ENCODE measurements at regions not wholly inside any gene's neighbourhood (a gene's known extent, or its start where the extent isn't known, plus 50 kb on each side); places are given as distances from the start of the nearest gene placed in this dataset.

GRCh38 chr4:27187786-27188185, 327.1 kb downstream of the STIM2 start:
- no peak for DNase-seq

DNA sequence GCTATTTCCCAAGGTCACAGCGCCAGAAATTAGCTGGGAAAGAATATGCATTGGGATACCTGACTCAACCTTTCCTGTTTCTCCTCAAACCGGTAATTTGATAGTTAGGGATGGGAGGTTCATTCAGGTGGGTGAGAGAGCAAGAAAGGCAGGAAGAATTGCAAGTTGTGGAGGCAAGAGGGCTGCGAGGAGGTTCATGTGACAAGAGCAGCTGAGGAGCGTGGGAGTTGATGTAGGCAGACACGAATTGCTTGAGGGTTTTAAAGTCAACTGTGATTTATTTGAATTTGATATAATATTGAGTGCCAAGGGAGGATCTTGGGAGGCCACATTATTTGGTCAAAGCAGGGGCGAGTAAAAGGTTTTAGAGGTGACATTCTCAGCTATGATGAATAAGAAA, 329.0 kb downstream of the STIM2 start:
- DNase-seq, result no peak

GRCh38 chr4:27191592-27191991, 331.0 kb downstream of the STIM2 start:
- no peak for DNase-seq

- no peak for DNase-seq
Observed at GRCh38 chr4:27194599-27195176, 334.0 kb downstream of the STIM2 start.

DNA sequence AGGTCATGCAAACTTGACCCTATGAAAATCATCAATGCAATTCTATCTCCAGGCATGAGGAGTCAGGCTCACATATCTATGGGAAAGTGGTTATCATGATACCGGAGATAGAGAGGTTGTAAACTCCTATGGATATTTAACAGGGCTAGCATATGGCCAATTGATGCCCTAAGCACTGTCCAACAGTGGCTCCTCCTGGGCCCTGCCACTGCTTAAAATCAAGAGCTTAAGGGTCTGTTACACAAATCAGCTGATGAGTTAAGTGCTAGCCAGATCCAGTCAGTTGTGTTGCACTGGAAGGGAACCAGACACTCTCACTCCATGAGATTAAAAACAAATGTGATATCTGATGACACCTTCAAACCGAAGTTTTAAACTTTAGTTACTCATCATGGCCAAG, 337.6 kb downstream of the STIM2 start:
- no peak for DNase-seq

- no peak for DNase-seq
Observed at GRCh38 chr4:27198971-27199370, 338.3 kb downstream of the STIM2 start.

- DNase-seq, result no peak
Observed at GRCh38 chr4:27206009-27206408, 345.4 kb downstream of the STIM2 start.

DNA sequence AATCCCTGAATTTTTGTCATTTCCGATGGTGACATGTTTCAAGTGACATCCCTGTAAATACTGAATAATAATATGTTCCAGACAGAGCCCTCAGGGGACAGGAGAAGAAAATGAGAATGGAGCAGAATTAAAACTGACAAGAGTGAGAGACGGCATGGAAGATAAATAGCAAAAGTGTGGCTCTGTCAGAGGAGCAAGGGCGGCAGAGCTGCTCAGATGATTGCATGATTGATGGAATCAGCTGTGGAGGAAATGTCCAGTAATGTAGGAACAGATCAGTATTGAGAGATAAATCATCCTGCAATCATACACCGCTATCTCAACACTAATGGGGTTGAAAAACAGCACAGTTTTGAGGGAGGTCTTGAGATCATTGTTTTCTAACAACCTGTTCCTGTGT, 350.3 kb downstream of the STIM2 start:
- no peak for DNase-seq

GRCh38 chr4:27214010-27214409, 353.4 kb downstream of the STIM2 start:
- no peak for DNase-seq

DNA sequence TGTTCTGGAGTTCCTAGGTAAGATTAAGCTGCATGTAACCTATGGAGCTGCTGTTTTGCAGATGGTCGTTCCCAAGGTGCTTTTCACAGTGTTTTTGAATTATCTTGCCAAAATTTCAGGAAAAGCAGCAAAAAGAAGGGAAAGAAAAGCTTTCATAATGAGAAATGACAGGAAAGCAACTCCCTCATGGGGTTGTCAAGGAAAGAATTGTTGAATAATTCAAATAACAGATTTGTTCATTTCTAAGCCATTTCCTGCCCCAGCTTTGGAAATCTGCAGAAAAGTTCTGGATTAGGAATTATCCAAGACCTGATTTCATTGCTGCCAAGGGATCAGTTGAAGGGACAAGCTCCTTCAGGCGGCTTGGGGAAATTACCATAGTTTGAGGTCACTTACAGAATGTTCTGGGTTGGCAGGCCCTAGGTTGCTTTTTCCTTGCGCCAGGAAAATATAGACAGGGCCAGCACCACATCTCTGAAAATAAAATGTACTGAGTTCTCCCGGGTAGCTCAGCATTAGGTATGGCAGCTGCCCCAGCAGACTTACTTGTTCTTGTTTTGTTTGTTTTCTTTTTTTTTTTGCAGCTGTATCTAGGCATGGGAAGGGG, 354.7 kb downstream of the STIM2 start:
- DNase-seq, result no peak

DNA sequence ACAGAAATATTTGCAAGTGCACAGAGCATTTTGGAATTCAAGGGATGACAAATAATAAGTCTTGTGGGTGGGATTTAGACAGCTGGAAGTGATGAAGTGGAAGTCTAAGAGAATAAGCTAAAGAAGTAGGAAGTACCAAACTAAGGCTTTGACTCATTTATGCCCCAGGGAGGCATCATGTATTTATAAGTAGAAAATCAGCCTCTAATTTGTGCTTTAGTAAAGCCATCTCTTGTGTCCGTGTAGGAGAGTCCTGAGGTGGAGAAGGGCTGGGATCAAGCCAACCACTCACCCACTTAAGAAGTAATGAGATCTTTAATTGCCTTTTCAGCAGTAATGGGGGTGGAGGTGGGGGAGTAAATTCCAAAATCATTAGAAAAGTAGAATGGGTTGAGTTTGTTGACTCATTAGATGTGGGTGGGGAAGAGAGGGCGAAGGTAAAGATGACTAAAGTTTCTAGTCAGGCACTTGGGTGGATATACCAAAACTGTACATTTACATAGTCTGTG, 356.7 kb downstream of the STIM2 start:
- no peak for DNase-seq

DNA sequence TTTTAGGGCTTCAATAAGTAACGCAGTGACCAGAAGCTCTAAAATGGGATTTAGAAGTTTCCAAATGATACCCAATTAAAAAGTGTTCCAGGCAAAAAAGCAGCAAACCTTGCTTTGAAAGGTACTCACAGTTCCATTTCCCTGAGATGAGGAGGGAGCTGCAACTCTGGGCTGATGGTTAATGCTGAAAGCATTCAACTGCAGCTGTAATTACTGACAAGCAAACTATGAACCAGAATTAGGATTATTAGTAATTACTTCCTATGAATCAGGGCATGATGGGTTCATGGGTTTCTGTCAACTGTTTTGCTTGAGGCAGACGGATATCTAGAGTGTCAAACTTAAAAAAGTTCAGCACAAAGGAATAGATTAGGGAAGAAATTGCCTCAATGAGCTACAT, 357.4 kb downstream of the STIM2 start:
- DNase-seq, result no peak

GRCh38 chr4:27223326-27223725, 362.7 kb downstream of the STIM2 start:
- DNase-seq, result no peak

DNA sequence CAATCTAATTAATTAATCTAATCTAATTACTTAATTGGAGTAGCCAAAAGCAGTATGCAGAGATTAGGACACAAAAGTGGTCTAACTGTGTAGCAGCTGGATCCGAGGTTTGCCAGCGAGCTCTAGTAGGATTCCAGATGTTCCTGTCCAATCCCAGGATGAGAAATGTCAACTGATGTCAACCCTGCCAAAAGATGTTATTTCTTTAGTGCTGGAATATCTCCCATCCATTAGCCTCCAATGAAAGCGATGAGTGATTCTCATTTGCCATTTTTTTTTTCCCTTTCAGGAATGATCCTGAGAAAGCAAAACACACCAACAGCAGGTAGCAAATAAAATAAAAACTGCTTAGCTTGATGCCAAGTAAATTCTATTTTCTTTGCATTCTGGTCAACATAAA, 372.9 kb downstream of the STIM2 start:
- no peak for DNase-seq

GRCh38 chr4:27234306-27234899, 373.8 kb downstream of the STIM2 start:
- no peak for DNase-seq

DNA sequence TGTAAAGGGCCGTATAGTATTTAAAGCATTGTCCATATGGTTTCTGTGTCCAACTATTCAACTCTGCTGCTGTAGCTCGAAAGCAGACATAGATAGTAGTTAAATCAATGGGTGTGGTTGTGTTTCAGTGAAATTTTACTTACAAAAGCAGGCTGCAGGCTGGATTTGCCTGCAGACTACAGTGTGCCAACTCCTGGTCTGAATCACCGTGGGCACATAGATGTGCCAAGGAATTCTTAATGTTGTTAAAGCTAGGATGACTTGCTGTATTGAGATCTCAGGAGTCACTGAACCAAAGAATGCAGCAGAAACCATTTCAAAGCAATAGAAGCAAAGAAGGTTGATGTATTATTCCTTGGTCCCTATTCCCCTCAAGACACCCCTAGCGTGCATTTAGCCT, 379.0 kb downstream of the STIM2 start:
- DNase-seq, result no peak

- DNase-seq, result no peak
Observed at GRCh38 chr4:27242217-27242616, 381.6 kb downstream of the STIM2 start.

- no peak for DNase-seq
Observed at GRCh38 chr4:27245216-27245615, 384.6 kb downstream of the STIM2 start.

DNA sequence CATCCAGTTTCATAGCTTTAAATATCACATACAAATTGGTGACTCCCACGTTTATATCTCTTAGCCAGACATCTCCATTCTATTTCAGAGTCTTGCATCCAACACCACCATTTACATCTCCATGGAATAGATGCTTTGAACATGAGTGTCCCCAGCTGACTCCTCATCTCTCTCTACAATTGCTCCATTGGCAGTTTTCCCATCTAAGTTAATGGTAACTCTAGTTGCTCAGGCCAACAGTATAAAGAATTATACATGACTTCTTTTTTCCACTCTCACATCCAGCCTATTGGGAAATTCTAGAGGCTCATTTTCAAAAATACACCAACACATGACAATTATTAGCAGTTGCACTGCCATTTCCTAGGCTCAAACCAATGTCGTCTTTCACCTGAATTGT, 388.2 kb downstream of the STIM2 start:
- no peak for DNase-seq

- DNase-seq, result no peak
Observed at GRCh38 chr4:27251771-27252170, 391.1 kb downstream of the STIM2 start.

- DNase-seq, result no peak
Observed at GRCh38 chr4:27267339-27267969, 406.8 kb downstream of the STIM2 start.

DNA sequence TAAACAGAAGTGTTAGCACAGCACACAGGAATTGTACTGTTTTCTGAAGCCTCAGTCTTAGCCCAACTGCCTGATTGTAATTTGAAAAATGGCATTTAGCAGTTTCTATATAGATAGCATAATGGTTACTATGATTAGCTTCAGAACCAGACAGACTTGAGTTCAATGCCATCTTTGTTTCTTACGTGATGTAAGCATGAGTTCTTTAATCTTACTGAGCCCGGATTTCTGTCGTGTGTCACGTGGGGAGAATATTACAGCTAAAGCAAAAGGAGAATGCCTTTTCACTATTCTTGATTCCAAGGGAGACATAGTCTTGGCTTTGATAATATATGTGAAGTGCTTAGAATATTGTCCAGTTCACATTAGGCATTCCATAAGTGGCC, 407.3 kb downstream of the STIM2 start:
- no peak for DNase-seq

DNA sequence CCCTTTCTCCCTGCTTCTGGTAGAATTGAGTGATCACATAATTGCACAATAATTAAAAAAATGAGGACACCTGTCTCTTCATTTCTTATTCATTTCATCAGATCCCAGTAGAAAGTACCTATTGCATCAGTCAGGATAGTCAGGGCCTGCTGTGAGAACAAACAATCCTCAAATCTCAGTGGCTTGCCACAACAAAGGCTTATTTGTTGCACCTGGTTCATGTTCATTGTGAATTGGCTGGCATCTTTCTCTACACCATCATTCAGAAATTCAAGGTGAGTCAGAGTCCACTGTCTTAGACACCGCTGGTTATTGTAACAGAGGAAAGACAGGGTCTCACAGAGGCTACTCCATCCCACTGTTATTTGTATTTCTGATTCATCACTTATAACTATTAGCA, 409.8 kb downstream of the STIM2 start:
- no peak for DNase-seq

DNA sequence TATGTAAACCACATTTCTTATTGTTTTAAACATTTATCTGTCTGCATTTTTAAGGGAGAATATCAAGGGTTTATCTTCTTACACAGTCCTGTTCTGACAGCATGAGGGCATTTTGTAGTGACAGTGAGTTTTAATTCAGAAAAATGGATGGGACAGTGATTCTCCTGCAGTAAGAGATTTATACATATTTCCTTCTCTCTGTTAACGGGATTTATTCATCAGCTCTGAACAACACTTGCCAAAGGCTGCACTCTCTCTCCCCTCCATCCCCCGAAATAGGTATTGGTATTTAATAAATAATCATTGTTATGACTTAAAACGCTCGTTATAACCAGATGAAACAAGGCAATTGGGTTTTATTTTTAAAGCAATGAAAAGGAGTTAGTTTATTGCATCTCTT, 410.9 kb downstream of the STIM2 start:
- no peak for DNase-seq
